Epithelial cell of proximal tubule (primary cell): ENCODE measurements at regions not wholly inside any gene's neighbourhood (a gene's known extent, or its start where the extent isn't known, plus 50 kb on each side); places are given as distances from the start of the nearest gene placed in this dataset.
A peak's percentile ranks its signal among the peaks of the same experiment; 100 is the strongest.

ENCODE experiments used
- DNase-seq: peaks from one replicate; pipeline ENCODE4 v3.0.0-alpha.2; 2011; ENCODE audit warnings: low read depth
- H3K4me3 ChIP-seq: 2 replicates; pipeline ENCODE4 v1.5.1; 2011; ENCODE audit warnings: low read depth, mild to moderate bottlenecking, low read length
- TF ChIP-seq, protein P1 (sequence below): conservative IDR thresholded peaks from 2 replicates; pipeline ENCODE4 v1.5.1; 2012; ENCODE audit warnings: low read depth, mild to moderate bottlenecking, low read length

- H3K4me3 ChIP-seq = peak overlapping the region; percentile 9
- TF ChIP-seq, protein P1, sequence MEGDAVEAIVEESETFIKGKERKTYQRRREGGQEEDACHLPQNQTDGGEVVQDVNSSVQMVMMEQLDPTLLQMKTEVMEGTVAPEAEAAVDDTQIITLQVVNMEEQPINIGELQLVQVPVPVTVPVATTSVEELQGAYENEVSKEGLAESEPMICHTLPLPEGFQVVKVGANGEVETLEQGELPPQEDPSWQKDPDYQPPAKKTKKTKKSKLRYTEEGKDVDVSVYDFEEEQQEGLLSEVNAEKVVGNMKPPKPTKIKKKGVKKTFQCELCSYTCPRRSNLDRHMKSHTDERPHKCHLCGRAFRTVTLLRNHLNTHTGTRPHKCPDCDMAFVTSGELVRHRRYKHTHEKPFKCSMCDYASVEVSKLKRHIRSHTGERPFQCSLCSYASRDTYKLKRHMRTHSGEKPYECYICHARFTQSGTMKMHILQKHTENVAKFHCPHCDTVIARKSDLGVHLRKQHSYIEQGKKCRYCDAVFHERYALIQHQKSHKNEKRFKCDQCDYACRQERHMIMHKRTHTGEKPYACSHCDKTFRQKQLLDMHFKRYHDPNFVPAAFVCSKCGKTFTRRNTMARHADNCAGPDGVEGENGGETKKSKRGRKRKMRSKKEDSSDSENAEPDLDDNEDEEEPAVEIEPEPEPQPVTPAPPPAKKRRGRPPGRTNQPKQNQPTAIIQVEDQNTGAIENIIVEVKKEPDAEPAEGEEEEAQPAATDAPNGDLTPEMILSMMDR = peak; percentile 76
- peak; percentile 72 for DNase-seq
Measured at GRCh38 chr9:3732077-3733038, 206.6 kb upstream of the RFX3 start.

DNA sequence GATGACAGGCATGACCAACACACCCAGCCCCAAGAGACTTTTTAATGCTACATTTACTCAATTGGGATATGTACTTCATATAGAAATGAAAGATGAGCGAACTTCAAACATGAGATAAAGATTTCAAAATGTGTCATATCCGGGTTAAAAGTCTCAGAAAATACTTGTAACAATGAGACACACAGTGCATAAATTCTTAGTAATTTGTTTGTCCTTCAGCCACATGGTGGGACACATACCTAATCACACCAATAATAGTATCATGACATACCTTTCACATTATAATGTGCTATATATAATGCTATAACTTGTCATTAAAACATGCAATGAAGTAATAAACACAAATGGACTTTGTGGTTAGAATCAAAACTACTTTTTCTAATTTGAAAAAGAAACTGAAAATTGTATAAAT, 204.7 kb upstream of the RFX3 start:
- TF ChIP-seq, protein P1 = no peak
- DNase-seq = no peak
- H3K4me3 ChIP-seq = no peak overlapping the region

DNA sequence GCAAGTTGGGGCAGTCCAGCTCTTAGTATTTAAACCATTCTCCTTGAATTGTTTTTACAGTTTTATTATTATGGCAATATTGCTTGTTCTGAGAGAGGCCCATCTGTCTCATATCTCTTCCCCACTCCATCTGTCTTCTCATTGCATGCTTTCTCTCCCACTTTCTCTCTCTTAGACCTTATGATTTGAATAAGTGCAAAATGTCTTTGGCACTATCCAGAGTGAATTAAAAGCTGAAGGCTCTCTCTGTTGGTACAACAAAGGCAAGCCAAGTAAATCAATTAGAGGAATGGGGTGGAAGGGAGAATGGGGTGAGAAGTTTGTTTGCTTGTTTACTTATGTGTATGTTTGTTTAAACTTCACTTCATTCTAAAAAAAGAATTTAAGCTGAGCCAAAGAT, 195.3 kb upstream of the RFX3 start:
- no peak overlapping the region for H3K4me3 ChIP-seq
- TF ChIP-seq, protein P1 = no peak

DNA sequence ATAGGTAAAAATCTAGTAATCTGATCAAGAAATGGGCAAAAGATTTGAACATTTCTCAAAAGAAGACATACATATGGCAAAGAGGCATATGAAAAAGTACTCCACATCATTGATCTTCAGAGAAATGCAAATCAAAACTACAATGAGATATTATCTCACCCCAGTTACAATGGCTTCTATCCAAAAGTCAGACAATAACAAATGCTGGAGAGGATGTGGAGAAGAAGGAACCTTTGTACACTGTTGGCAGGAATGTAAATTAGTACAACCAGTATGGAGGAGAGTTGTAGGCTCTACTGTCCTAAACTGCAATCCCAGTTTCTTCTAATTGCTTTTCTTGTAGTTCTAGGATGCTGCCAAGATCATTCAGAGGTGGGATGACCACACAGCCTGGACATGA, 193.5 kb upstream of the RFX3 start:
- H3K4me3 ChIP-seq = no peak overlapping the region
- no peak for DNase-seq
- TF ChIP-seq, protein P1 = no peak

More for the DNA sequence above, 195.3 kb upstream of the RFX3 start:
- no peak for DNase-seq

DNA sequence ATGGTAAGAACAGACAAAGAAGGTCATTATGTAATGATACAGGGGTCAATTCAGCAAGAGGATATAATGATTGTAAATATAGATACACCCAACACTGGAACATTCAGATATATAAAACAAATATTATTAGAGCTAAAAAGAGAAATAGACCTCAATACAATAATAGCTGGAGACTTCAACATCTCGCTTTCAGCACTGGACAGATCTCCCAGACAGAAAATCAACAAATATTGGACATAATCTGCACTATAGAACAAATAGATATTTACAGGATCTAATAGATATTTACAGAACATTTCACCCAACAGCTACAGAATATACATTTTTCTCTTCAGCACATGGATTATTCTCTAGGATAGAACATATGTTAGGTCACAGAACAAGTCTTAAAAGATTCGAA, 190.6 kb upstream of the RFX3 start:
- TF ChIP-seq, protein P1 = no peak
- no peak for DNase-seq
- no peak overlapping the region for H3K4me3 ChIP-seq

DNA sequence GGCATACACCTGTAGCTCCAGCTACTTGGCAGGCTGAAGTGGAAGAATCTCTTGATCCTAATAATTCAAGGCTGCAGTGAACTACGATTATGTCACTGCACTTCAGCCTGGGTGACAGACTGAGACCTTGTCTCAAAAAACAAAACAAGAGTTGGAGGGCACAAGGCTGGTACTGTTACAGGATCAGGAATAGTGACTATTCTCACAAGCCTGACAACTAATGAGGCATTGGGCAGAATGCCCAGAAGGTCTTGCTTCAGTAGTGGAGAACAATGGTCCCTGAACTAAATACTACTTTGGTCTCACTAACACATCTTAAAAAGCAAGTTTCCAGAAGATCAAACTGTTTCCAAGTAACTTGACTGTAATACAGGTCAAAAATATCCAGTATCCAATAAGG, 182.9 kb upstream of the RFX3 start:
- peak; percentile 86 for DNase-seq
- TF ChIP-seq, protein P1 = no peak
- H3K4me3 ChIP-seq = no peak overlapping the region

DNA sequence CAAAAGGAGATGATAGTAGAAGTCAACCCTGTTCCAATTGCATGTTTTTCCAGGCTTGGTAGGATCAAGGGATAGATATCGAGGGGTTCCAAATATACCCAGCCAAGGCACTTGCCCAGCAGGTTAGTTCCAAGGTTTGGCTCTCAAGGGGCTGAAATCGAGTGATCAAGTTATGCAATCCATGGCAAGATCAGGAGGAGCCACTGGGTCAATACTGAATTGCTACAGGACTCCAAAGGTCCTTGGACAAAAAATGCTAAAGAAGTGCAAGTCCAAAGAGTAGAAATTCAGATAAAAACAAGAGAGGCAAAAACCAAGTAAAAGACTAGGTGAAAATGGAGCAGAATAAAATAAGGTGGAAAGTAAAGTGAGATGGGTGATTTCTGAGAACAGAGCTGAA, 179.1 kb upstream of the RFX3 start:
- TF ChIP-seq, protein P1 = no peak
- no peak overlapping the region for H3K4me3 ChIP-seq
- DNase-seq = no peak
